GM04504 (cell line): ENCODE measurements at regions not wholly inside any gene's neighbourhood (a gene's known extent, or its start where the extent isn't known, plus 50 kb on each side); places are given as distances from the start of the nearest gene placed in this dataset.
"Not testable (repeated sequence)": the region's sequence is repeated elsewhere in the genome, so short reads cannot be mapped to it uniquely, and the experiment has no call there.

Source experiments
- DNase-seq: peaks from one replicate; pipeline ENCODE4 v3.0.0-alpha.2; 2012; ENCODE audit warnings: low read depth

- no peak for DNase-seq
Observed at GRCh38 chr13:53101883-53102282, 73.3 kb downstream of the OLFM4 start.

DNA sequence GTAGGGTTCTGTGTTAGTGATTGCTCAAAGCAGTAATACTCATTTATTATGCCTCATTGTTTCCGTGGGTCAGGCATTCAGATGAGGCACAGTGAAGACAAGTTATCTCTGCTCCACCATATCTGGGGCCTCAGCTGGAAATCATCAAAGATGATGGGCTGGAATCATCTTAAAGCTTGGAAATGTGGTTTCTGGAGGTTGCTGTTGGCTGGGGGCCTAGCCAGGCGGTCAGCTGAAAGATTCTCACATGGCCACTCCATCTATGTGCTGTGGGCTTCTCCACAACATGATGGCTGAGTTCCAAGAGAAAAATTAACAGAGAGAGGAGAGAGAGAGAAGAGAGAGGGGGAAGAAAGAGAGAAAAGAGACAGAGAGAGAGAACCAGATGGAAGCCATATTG, 75.5 kb downstream of the OLFM4 start:
- no peak for DNase-seq

- no peak for DNase-seq
Observed at GRCh38 chr13:53105477-53105876, 76.9 kb downstream of the OLFM4 start.

DNA sequence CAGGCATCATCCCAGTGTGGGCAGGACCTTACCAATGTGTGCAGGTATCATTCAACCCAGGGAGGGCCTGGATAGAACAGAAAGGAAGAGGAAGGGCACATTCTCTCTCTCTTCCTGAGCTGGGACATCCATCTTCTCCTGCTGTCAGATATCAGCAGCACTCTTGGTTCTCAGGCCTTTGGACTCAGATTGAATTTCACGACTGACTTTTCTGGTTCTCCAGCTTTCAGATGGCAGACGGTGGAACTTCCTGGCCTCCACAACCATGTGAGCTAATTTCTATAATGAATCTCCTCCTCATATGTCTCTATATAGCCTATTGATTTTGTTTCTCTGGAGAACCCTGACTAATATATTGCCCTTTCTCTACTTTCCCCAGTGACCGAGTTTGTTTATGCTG, 77.3 kb downstream of the OLFM4 start:
- no peak for DNase-seq

- no peak for DNase-seq
Observed at GRCh38 chr13:53110181-53110580, 81.6 kb downstream of the OLFM4 start.

- no peak for DNase-seq
Observed at GRCh38 chr13:53110614-53111013, 82.0 kb downstream of the OLFM4 start.

GRCh38 chr13:53112522-53112921, 83.9 kb downstream of the OLFM4 start:
- DNase-seq, result no peak

DNA sequence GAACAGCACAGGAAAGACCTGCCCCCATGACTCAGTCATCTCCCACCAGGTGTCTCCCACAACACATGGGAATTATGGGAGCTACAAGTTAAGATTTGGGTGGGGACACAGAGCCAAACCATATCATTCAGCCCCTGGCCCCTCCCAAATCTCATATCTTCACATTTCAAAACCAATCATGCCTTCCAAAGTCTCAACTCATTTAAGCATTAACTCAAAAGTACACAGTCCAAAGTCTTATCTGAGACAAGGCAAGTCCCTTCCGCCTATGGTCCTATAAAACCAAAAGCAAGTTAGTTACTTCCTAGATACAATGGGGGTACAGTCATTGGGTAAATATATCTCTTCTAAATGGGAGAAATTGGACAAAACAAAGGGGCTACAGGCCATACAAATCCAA, 88.4 kb downstream of the OLFM4 start:
- DNase-seq, result not testable (repeated sequence)

DNA sequence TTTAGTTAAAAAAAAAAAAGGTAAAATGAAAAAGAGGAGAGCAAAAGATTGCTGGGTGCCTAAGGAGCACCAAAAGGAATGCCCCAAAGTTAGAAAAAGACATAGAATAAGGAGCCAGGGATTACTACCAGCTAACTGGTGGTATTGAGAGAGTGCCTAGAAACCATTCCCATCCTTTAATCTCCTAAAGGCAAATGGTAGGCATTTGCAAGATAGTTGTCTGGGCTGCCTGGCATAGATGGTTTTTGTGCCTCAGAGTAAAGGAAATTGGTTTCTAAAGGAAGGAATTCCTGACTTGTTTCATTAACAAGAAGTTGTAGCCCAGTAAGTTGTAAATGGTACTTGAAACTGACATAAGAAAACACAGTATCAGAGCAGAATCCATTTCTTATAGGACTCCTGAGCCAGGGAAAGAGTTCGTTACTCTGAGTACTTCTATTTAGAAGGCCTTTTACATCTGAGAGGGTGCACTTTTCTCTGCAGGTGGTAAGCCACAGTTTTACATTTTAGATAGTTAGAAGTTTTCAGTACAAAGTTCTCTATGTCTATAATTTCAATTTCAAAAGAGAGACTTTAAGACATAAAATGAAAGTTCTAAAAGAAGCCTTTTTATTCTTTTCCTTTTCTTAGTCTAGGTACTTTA, 92.6 kb downstream of the OLFM4 start:
- DNase-seq, result no peak

DNA sequence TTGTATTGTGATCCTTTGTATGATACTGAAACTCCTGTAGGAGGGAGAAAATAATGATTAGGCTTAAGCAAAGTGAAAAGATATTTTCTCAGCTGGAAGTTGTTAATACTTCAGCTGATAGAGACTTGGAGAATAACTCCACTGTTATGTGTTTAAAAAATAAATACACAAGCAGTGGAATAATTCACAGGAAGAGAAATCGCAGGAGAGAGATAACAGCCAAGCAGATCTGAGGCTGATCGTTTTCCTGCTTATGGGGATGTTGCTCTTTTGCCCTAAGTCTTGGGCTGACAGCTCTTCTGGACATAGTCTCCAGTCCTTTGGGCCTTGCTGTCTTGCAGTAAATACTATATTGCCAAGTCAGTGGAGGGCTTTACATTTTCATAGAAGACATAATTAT, 93.3 kb downstream of the OLFM4 start:
- DNase-seq, result no peak

GRCh38 chr13:53123536-53123935, 94.9 kb downstream of the OLFM4 start:
- DNase-seq, result no peak

DNA sequence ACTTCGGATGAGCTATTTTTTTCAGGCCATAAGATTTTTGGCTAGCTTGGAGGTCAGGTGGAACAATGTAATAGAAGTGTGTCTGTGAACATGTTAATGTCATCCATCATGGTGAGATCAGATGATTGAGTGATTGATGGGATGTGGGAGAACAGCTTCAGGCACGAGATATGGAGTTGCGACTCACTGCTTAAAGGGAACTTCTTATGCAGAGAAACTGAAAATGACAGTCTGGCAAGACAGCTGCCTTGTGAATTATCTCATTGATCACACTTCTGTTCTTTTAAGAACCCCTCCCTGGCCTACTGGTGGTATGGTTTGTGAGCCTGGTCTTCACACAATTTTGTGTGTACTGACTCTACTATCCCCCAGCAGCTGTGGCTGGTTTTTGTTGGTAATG, 96.0 kb downstream of the OLFM4 start:
- DNase-seq, result no peak

GRCh38 chr13:53126841-53127245, 98.2 kb downstream of the OLFM4 start:
- no peak for DNase-seq

- no peak for DNase-seq
Observed at GRCh38 chr13:53127373-53127772, 98.8 kb downstream of the OLFM4 start.

GRCh38 chr13:53129864-53130393, 101.3 kb downstream of the OLFM4 start:
- no peak for DNase-seq

- no peak for DNase-seq
Observed at GRCh38 chr13:53131361-53131760, 102.7 kb downstream of the OLFM4 start.

- DNase-seq, result no peak
Observed at GRCh38 chr13:53135301-53135700, 106.7 kb downstream of the OLFM4 start.

GRCh38 chr13:53136554-53137215, 108.1 kb downstream of the OLFM4 start:
- DNase-seq, result no peak

- DNase-seq, result peak; percentile 37
Observed at GRCh38 chr13:53137779-53138178, 109.2 kb downstream of the OLFM4 start.

GRCh38 chr13:53138376-53139036, 109.9 kb downstream of the OLFM4 start:
- peak; percentile 7 for DNase-seq

- no peak for DNase-seq
Observed at GRCh38 chr13:53141336-53141735, 112.7 kb downstream of the OLFM4 start.

DNA sequence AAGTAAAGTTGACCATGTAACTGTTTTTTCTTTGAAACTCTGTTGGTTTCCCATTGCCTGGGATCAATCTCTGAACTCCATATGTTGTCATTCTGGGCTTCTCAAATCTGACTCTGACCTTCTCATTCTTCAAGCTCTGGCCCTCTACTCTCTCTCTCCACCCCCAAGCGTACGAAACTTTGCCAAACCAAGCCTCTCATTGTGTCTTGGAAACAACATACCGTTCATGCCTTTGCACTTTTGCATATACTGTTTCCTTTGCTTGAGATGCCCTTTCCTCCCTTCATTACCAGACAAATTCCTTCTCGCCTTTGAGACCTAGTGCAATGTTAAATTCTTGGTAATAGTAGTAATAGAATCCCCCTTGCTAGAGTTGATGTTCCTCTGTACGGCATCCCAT, 113.7 kb downstream of the OLFM4 start:
- no peak for DNase-seq

DNA sequence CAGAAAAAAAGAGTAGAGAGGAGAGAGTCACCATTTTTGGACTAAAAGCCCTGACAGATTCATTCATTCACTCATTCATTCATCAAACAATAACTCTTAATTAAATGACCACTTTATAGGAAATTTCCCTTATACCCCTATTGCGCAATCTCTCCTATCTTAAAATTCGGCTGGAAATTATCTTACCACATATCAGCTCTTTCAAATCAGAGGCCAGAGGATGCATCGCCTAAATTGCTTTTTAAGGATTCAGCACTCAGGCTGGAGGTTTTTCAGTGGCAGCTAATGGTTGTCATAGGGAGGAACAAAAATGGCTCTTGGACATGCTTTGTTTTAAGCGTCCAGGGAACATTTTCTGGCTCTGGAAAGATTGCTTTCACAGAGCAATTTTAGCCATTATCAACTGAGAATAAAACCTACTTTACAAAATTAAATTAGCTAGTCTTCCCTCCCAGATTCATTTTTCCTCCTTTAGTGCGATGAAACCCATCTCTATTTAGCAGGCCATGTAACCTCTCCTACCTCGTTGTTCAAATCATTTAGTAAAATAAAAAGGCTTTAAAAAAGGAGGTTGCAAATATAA, 115.2 kb downstream of the OLFM4 start:
- no peak for DNase-seq
